ENCODE measurements at regions not wholly inside any gene's neighbourhood (a gene's known extent, or its start where the extent isn't known, plus 50 kb on each side); places are given as distances from the start of the nearest gene placed in this dataset.

- Histone ChIP-seq H3K27me3 (ENCODE audit: control insufficient read depth in 2 of 2, insufficient read depth in 1 of 2, low read length in 1 of 2) (no peaks in the 10 kb centered on the region), H3K27ac (ENCODE audit: low read depth in 1 of 2, low read length in 1 of 2) (no peak overlapping the region), H3K36me3 (ENCODE audit: control insufficient read depth in 2 of 2, insufficient read depth in 2 of 2, low read length in 1 of 2) (no peaks in the 10 kb centered on the region), H3K9me3 (ENCODE audit: control insufficient read depth in 2 of 2, insufficient read depth in 1 of 2, low read length in 1 of 2) (no peaks in the 10 kb centered on the region), H3K4me1 (ENCODE audit: control insufficient read depth in 2 of 2, insufficient read depth in 2 of 2, low read length in 2 of 2) (no peaks in the 10 kb centered on the region), H3K4me3 (ENCODE audit: low read length in 2 of 2) (no peak overlapping the region)
- no peak for DNase-seq (ENCODE audit: low read depth in 6 of 9, low spot score in 9 of 9)
These were observed 292.6 kb upstream of the CAND1 start for GRCh38 chr12:66976526-66976925.

- Histone ChIP-seq H3K9me3 (ENCODE audit: control insufficient read depth in 2 of 2, insufficient read depth in 1 of 2, low read length in 1 of 2) (no peaks in the 10 kb centered on the region), H3K27ac (ENCODE audit: low read depth in 1 of 2, low read length in 1 of 2) (no peak overlapping the region), H3K27me3 (ENCODE audit: control insufficient read depth in 2 of 2, insufficient read depth in 1 of 2, low read length in 1 of 2) (no peaks in the 10 kb centered on the region), H3K36me3 (ENCODE audit: control insufficient read depth in 2 of 2, insufficient read depth in 2 of 2, low read length in 1 of 2) (no peaks in the 10 kb centered on the region), H3K4me1 (ENCODE audit: control insufficient read depth in 2 of 2, insufficient read depth in 2 of 2, low read length in 2 of 2) (no peaks in the 10 kb centered on the region), H3K4me3 (ENCODE audit: low read length in 2 of 2) (no peak overlapping the region)
- WGBS: 86% methylated on average over 1 of the region's 1 CpG
- DNase-seq (ENCODE audit: low read depth in 6 of 9, low spot score in 9 of 9): no peak
These were observed 290.4 kb upstream of the CAND1 start for GRCh38 chr12:66978802-66979201.

- WGBS: 97% methylated on average over 4 of the region's 4 CpGs
- H3K9me3 ChIP-seq (ENCODE audit: control insufficient read depth in 2 of 2, insufficient read depth in 1 of 2, low read length in 1 of 2): no peaks in the 10 kb centered on the region
- DNase-seq (ENCODE audit: low read depth in 6 of 9, low spot score in 9 of 9): no peak
- no peak overlapping the region for H3K27ac ChIP-seq (ENCODE audit: low read depth in 1 of 2, low read length in 1 of 2)
- H3K27me3 ChIP-seq (ENCODE audit: control insufficient read depth in 2 of 2, insufficient read depth in 1 of 2, low read length in 1 of 2): no peaks in the 10 kb centered on the region
- no peaks in the 10 kb centered on the region for H3K36me3 ChIP-seq (ENCODE audit: control insufficient read depth in 2 of 2, insufficient read depth in 2 of 2, low read length in 1 of 2)
- H3K4me3 ChIP-seq (ENCODE audit: low read length in 2 of 2): no peak overlapping the region
- no peaks in the 10 kb centered on the region for H3K4me1 ChIP-seq (ENCODE audit: control insufficient read depth in 2 of 2, insufficient read depth in 2 of 2, low read length in 2 of 2)
These were observed 289.9 kb upstream of the CAND1 start for GRCh38 chr12:66979251-66979650.

- Histone ChIP-seq H3K4me3 (ENCODE audit: low read length in 2 of 2) (no peak overlapping the region), H3K9me3 (ENCODE audit: control insufficient read depth in 2 of 2, insufficient read depth in 1 of 2, low read length in 1 of 2) (no peaks in the 10 kb centered on the region), H3K4me1 (ENCODE audit: control insufficient read depth in 2 of 2, insufficient read depth in 2 of 2, low read length in 2 of 2) (no peaks in the 10 kb centered on the region), H3K27me3 (ENCODE audit: control insufficient read depth in 2 of 2, insufficient read depth in 1 of 2, low read length in 1 of 2) (no peaks in the 10 kb centered on the region), H3K27ac (ENCODE audit: low read depth in 1 of 2, low read length in 1 of 2) (no peak overlapping the region), H3K36me3 (ENCODE audit: control insufficient read depth in 2 of 2, insufficient read depth in 2 of 2, low read length in 1 of 2) (no peaks in the 10 kb centered on the region)
- WGBS: 96% methylated on average over 2 of the region's 2 CpGs
- DNase-seq (ENCODE audit: low read depth in 6 of 9, low spot score in 9 of 9): no peak
These were observed 285.1 kb upstream of the CAND1 start for GRCh38 chr12:66984077-66984476.

- Histone ChIP-seq H3K27ac (ENCODE audit: low read depth in 1 of 2, low read length in 1 of 2) (no peak overlapping the region), H3K4me1 (ENCODE audit: control insufficient read depth in 2 of 2, insufficient read depth in 2 of 2, low read length in 2 of 2) (no peaks in the 10 kb centered on the region), H3K36me3 (ENCODE audit: control insufficient read depth in 2 of 2, insufficient read depth in 2 of 2, low read length in 1 of 2) (no peaks in the 10 kb centered on the region), H3K9me3 (ENCODE audit: control insufficient read depth in 2 of 2, insufficient read depth in 1 of 2, low read length in 1 of 2) (no peaks in the 10 kb centered on the region), H3K27me3 (ENCODE audit: control insufficient read depth in 2 of 2, insufficient read depth in 1 of 2, low read length in 1 of 2) (no peaks in the 10 kb centered on the region), H3K4me3 (ENCODE audit: low read length in 2 of 2) (no peak overlapping the region)
- no peak for DNase-seq (ENCODE audit: low read depth in 6 of 9, low spot score in 9 of 9)
- 93% methylated on average over 3 of the region's 3 CpGs for WGBS
These were observed 284.2 kb upstream of the CAND1 start for GRCh38 chr12:66984962-66985361.

GRCh38 chr12:66999141-66999540, 270.0 kb upstream of the CAND1 start:
- Histone ChIP-seq H3K36me3 (ENCODE audit: control insufficient read depth in 2 of 2, insufficient read depth in 2 of 2, low read length in 1 of 2) (no peaks in the 10 kb centered on the region), H3K27ac (ENCODE audit: low read depth in 1 of 2, low read length in 1 of 2) (no peak overlapping the region)

GRCh38 chr12:67001251-67001650, 267.9 kb upstream of the CAND1 start:
- no peak overlapping the region for H3K4me3 ChIP-seq (ENCODE audit: low read length in 2 of 2)
- no peak for DNase-seq (ENCODE audit: low read depth in 6 of 9, low spot score in 9 of 9)
- H3K36me3 ChIP-seq (ENCODE audit: control insufficient read depth in 2 of 2, insufficient read depth in 2 of 2, low read length in 1 of 2): no peaks in the 10 kb centered on the region
- H3K27ac ChIP-seq (ENCODE audit: low read depth in 1 of 2, low read length in 1 of 2): no peak overlapping the region
- H3K27me3 ChIP-seq (ENCODE audit: control insufficient read depth in 2 of 2, insufficient read depth in 1 of 2, low read length in 1 of 2): no peaks in the 10 kb centered on the region
- no peaks in the 10 kb centered on the region for H3K9me3 ChIP-seq (ENCODE audit: control insufficient read depth in 2 of 2, insufficient read depth in 1 of 2, low read length in 1 of 2)
- no peaks in the 10 kb centered on the region for H3K4me1 ChIP-seq (ENCODE audit: control insufficient read depth in 2 of 2, insufficient read depth in 2 of 2, low read length in 2 of 2)
- 94% methylated on average over 2 of the region's 2 CpGs for WGBS

More at GRCh38 chr12:66999141-66999540, 270.0 kb upstream of the CAND1 start:
- Histone ChIP-seq H3K4me3 (ENCODE audit: low read length in 2 of 2) (no peak overlapping the region), H3K27me3 (ENCODE audit: control insufficient read depth in 2 of 2, insufficient read depth in 1 of 2, low read length in 1 of 2) (no peaks in the 10 kb centered on the region), H3K4me1 (ENCODE audit: control insufficient read depth in 2 of 2, insufficient read depth in 2 of 2, low read length in 2 of 2) (no peaks in the 10 kb centered on the region), H3K9me3 (ENCODE audit: control insufficient read depth in 2 of 2, insufficient read depth in 1 of 2, low read length in 1 of 2) (no peaks in the 10 kb centered on the region)
- 95% methylated on average over 1 of the region's 1 CpG for WGBS
- DNase-seq (ENCODE audit: low read depth in 6 of 9, low spot score in 9 of 9): no peak

GRCh38 chr12:67002720-67003119, 266.4 kb upstream of the CAND1 start:
- H3K27me3 ChIP-seq (ENCODE audit: control insufficient read depth in 2 of 2, insufficient read depth in 1 of 2, low read length in 1 of 2): no peaks in the 10 kb centered on the region
- H3K4me3 ChIP-seq (ENCODE audit: low read length in 2 of 2): no peak overlapping the region
- DNase-seq (ENCODE audit: low read depth in 6 of 9, low spot score in 9 of 9): no peak
- 94% methylated on average over 2 of the region's 2 CpGs for WGBS
- H3K36me3 ChIP-seq (ENCODE audit: control insufficient read depth in 2 of 2, insufficient read depth in 2 of 2, low read length in 1 of 2): no peaks in the 10 kb centered on the region
- H3K27ac ChIP-seq (ENCODE audit: low read depth in 1 of 2, low read length in 1 of 2): no peak overlapping the region
- H3K4me1 ChIP-seq (ENCODE audit: control insufficient read depth in 2 of 2, insufficient read depth in 2 of 2, low read length in 2 of 2): no peaks in the 10 kb centered on the region
- no peaks in the 10 kb centered on the region for H3K9me3 ChIP-seq (ENCODE audit: control insufficient read depth in 2 of 2, insufficient read depth in 1 of 2, low read length in 1 of 2)

GRCh38 chr12:67006610-67007009, 262.5 kb upstream of the CAND1 start:
- H3K4me3 ChIP-seq (ENCODE audit: low read length in 2 of 2): no peak overlapping the region
- no peaks in the 10 kb centered on the region for H3K27me3 ChIP-seq (ENCODE audit: control insufficient read depth in 2 of 2, insufficient read depth in 1 of 2, low read length in 1 of 2)
- no peaks in the 10 kb centered on the region for H3K4me1 ChIP-seq (ENCODE audit: control insufficient read depth in 2 of 2, insufficient read depth in 2 of 2, low read length in 2 of 2)
- no peak overlapping the region for H3K27ac ChIP-seq (ENCODE audit: low read depth in 1 of 2, low read length in 1 of 2)
- DNase-seq (ENCODE audit: low read depth in 6 of 9, low spot score in 9 of 9): no peak
- no peaks in the 10 kb centered on the region for H3K9me3 ChIP-seq (ENCODE audit: control insufficient read depth in 2 of 2, insufficient read depth in 1 of 2, low read length in 1 of 2)
- H3K36me3 ChIP-seq (ENCODE audit: control insufficient read depth in 2 of 2, insufficient read depth in 2 of 2, low read length in 1 of 2): no peaks in the 10 kb centered on the region
- 93% methylated on average over 2 of the region's 2 CpGs for WGBS

GRCh38 chr12:67014642-67015041, 254.5 kb upstream of the CAND1 start:
- Histone ChIP-seq H3K9me3 (ENCODE audit: control insufficient read depth in 2 of 2, insufficient read depth in 1 of 2, low read length in 1 of 2) (no peaks in the 10 kb centered on the region), H3K27me3 (ENCODE audit: control insufficient read depth in 2 of 2, insufficient read depth in 1 of 2, low read length in 1 of 2) (no peaks in the 10 kb centered on the region), H3K4me3 (ENCODE audit: low read length in 2 of 2) (no peak overlapping the region), H3K4me1 (ENCODE audit: control insufficient read depth in 2 of 2, insufficient read depth in 2 of 2, low read length in 2 of 2) (no peaks in the 10 kb centered on the region), H3K36me3 (ENCODE audit: control insufficient read depth in 2 of 2, insufficient read depth in 2 of 2, low read length in 1 of 2) (no peaks in the 10 kb centered on the region), H3K27ac (ENCODE audit: low read depth in 1 of 2, low read length in 1 of 2) (no peak overlapping the region)
- WGBS: 98% methylated on average over 1 of the region's 1 CpG
- no peak for DNase-seq (ENCODE audit: low read depth in 6 of 9, low spot score in 9 of 9)

All from thymus (tissue), 11 donors.